ENCODE measurements at regions not wholly inside any gene's neighbourhood (a gene's known extent, or its start where the extent isn't known, plus 50 kb on each side); places are given as distances from the start of the nearest gene placed in this dataset.

- TF ChIP-seq CTCF (conservative IDR thresholded peaks at IDR 0.05; ENCODE audit: low read depth, low read length) (no peak), EZH2phosphoT487 (IDR thresholded peaks at IDR 0.05; ENCODE audit: borderline replicate concordance, low read length) (no peak), EZH2 (IDR thresholded peaks at IDR 0.05; ENCODE audit: low read length, unreplicated experiment) (no peak)
These were observed 188.3 kb upstream of the ZRANB2 start for GRCh38 chr1:71269179-71269578.

Measured in PC-3 (cell line).